H1 (cell line): ENCODE measurements at regions not wholly inside any gene's neighbourhood (a gene's known extent, or its start where the extent isn't known, plus 50 kb on each side); places are given as distances from the start of the nearest gene placed in this dataset.

Experiments used
- CTCF ChIA-PET: fragments of 300-600 bp; sonication (Branson Sonifier 250); formaldehyde crosslinking; loops from one replicate; lab custom pipeline; 2021; ENCODE audit not compliant: partially characterized antibody; lab: Charles Lee
- POLR2A ChIA-PET: fragments of 300-600 bp; sonication (Branson Sonifier 250); formaldehyde crosslinking; loops from one replicate; lab custom pipeline; 2021; ENCODE audit warnings: inconsistent platforms; ENCODE audit not compliant: partially characterized antibody; lab: Charles Lee
- DNase-seq, 2 experiments: peaks; one replicate each; pipeline versions ENCODE4 v3.0.0 to v3.0.0-alpha.2; 2010 to 2022; ENCODE audit warnings: low spot score in 2 of 2, low read depth in 1 of 2, mixed read lengths in 1 of 2
- FAIRE-seq: peaks from 2 replicates; lab custom pipeline; 2011; peaks lifted over from hg19 to GRCh38; lab: Jason Lieb, UNC
- H2AFZ ChIP-seq: 2 replicates; pipeline ENCODE4 v1.8.1; 2012; ENCODE audit warnings: low read length, inconsistent platforms
- H2AK5ac ChIP-seq: 2 replicates; pipeline ENCODE4 v1.6.1; 2013; ENCODE audit warnings: low read depth, low read length
- H2BK120ac ChIP-seq: replicated peaks from 2 replicates; pipeline ENCODE3; 2013; ENCODE audit warnings: low read depth, low read length, inconsistent platforms
- H2BK12ac ChIP-seq: 2 replicates; pipeline ENCODE4 v1.6.1; 2013; ENCODE audit warnings: low read depth, low read length
- H2BK15ac ChIP-seq: 2 replicates; pipeline ENCODE4 v1.6.1; 2013; ENCODE audit warnings: low read length
- H2BK20ac ChIP-seq: 2 replicates; pipeline ENCODE4 v1.6.1; 2013; ENCODE audit warnings: low read length
- H2BK5ac ChIP-seq: 2 replicates; pipeline ENCODE4 v1.6.1; 2013; ENCODE audit warnings: low read depth, low read length
- H3K14ac ChIP-seq: 2 replicates; pipeline ENCODE4 v1.6.1; 2013; ENCODE audit warnings: inconsistent platforms; ENCODE audit not compliant: insufficient read length
- H3K18ac ChIP-seq: 2 replicates; pipeline ENCODE4 v1.6.1; 2013; ENCODE audit warnings: low read length; ENCODE audit errors: extremely low read depth
- H3K23ac ChIP-seq: 2 replicates; pipeline ENCODE4 v1.6.1; 2013; ENCODE audit warnings: inconsistent platforms; ENCODE audit not compliant: insufficient read length
- H3K23me2 ChIP-seq: 2 replicates; pipeline ENCODE4 v1.6.1; 2013; ENCODE audit warnings: low read depth, low read length
- H3K27ac ChIP-seq: 2 replicates; pipeline ENCODE4 v1.6.1; 2011; ENCODE audit warnings: low read depth, low read length, inconsistent platforms
- H3K27me3 ChIP-seq, 4 experiments: replicated peaks in 1 of 4; 1 replicate in 1 of 4; 2 replicates in 3 of 4; pipeline versions ENCODE4 v1.6.1 to v1.8.1; 2011 to 2013; ENCODE audit warnings: low read length in 3 of 4, mild to moderate bottlenecking in 3 of 4, inconsistent platforms in 2 of 4, mixed read lengths in 2 of 4, moderate library complexity in 1 of 4; ENCODE audit not compliant: control insufficient read depth in 3 of 4, insufficient read depth in 3 of 4; ENCODE audit errors: extremely low read depth in 1 of 4
- H3K36me3 ChIP-seq, 4 experiments: 2 replicates each; pipeline versions ENCODE4 v1.6.1 to v1.8.1; 2011 to 2013; ENCODE audit warnings: mild to moderate bottlenecking in 4 of 4, low read length in 3 of 4, moderate library complexity in 2 of 4, control low read depth in 1 of 4, inconsistent platforms in 1 of 4; ENCODE audit not compliant: insufficient read depth in 4 of 4, control insufficient read depth in 2 of 4
- H3K4ac ChIP-seq: replicated peaks from 2 replicates; pipeline ENCODE3; 2013; ENCODE audit warnings: low read length, low read depth, mixed read lengths, inconsistent platforms; ENCODE audit not compliant: insufficient read length
- H3K4me1 ChIP-seq, 4 experiments: replicated peaks in 1 of 4; 1 replicate in 1 of 4; 2 replicates in 3 of 4; pipeline versions ENCODE4 v1.6.1 to v1.8.1; 2011 to 2013; ENCODE audit warnings: low read length in 3 of 4, inconsistent platforms in 2 of 4, mixed read lengths in 1 of 4; ENCODE audit not compliant: insufficient read depth in 4 of 4, control insufficient read depth in 3 of 4
- H3K4me2 ChIP-seq, 2 experiments: 2 replicates each; pipeline versions ENCODE4 v1.6.1 to v1.8.1; 2011 to 2013; ENCODE audit warnings: low read depth in 2 of 2, low read length in 2 of 2, control low read depth in 1 of 2, inconsistent platforms in 1 of 2, mild to moderate bottlenecking in 1 of 2; ENCODE audit not compliant: insufficient read depth in 1 of 2
- H3K4me3 ChIP-seq, 4 experiments: fragments of 200-600, 300-600 bp in 1 of 4; sonication (generic), shearing (Covaris generic), sonication (Bioruptor Twin) in 1 of 4; 2 replicates each; pipeline versions ENCODE4 v1.5.1 to v1.8.1; 2011 to 2016; ENCODE audit warnings: low read length in 4 of 4, low read depth in 3 of 4, control low read depth in 2 of 4, inconsistent platforms in 2 of 4, mild to moderate bottlenecking in 2 of 4, mixed read lengths in 1 of 4, moderate library complexity in 1 of 4; ENCODE audit not compliant: insufficient read depth in 2 of 4; ENCODE audit errors: extremely low read depth in 1 of 4
- H3K56ac ChIP-seq: replicated peaks from 2 replicates; pipeline ENCODE3; 2013; ENCODE audit warnings: low read depth, mild to moderate bottlenecking, mixed read lengths, low read length, inconsistent platforms; ENCODE audit not compliant: insufficient read length
- H3K79me1 ChIP-seq: 2 replicates; pipeline ENCODE4 v1.6.1; 2013; ENCODE audit warnings: low read depth, low read length, control low read depth
- H3K79me2 ChIP-seq, 2 experiments: 2 replicates each; pipeline versions ENCODE4 v1.6.1 to v1.8.1; 2012 to 2013; ENCODE audit warnings: low read length in 2 of 2, mild to moderate bottlenecking in 2 of 2, inconsistent platforms in 1 of 2; ENCODE audit not compliant: insufficient read depth in 2 of 2, control insufficient read depth in 1 of 2
- H3K9ac ChIP-seq, 4 experiments: replicated peaks in 1 of 4; 1 replicate in 1 of 4; 2 replicates in 3 of 4; pipeline versions ENCODE4 v1.6.1 to v1.8.1; 2011 to 2013; ENCODE audit warnings: low read depth in 3 of 4, low read length in 3 of 4, control low read depth in 2 of 4, mild to moderate bottlenecking in 2 of 4, moderate library complexity in 2 of 4, inconsistent platforms in 1 of 4; ENCODE audit errors: extremely low read depth in 1 of 4
- H3K9me3 ChIP-seq, 2 experiments: 2 replicates each; pipeline versions ENCODE4 v1.6.1 to v1.8.1; 2012 to 2013; ENCODE audit warnings: mild to moderate bottlenecking in 2 of 2, moderate library complexity in 2 of 2, control low read depth in 1 of 2, inconsistent platforms in 1 of 2, low read depth in 1 of 2, low read length in 1 of 2, mixed read lengths in 1 of 2; ENCODE audit not compliant: insufficient read depth in 2 of 2
- H4K20me1 ChIP-seq, 2 experiments: replicated peaks in 1 of 2; 2 replicates each; pipeline versions ENCODE3 to v1.8.1; 2011 to 2013; ENCODE audit warnings: inconsistent platforms in 2 of 2, low read length in 2 of 2, mild to moderate bottlenecking in 1 of 2; ENCODE audit not compliant: insufficient read depth in 2 of 2, control insufficient read depth in 1 of 2
- H4K5ac ChIP-seq: 2 replicates; pipeline ENCODE4 v1.6.1; 2013; ENCODE audit warnings: low read length, low read depth, mixed read lengths, inconsistent platforms; ENCODE audit not compliant: insufficient read length
- H4K8ac ChIP-seq: 2 replicates; pipeline ENCODE4 v1.8.0; 2013; ENCODE audit warnings: mild to moderate bottlenecking, moderate library complexity, low read length, inconsistent platforms; ENCODE audit not compliant: insufficient read depth; ENCODE audit errors: extremely low read depth
- H4K91ac ChIP-seq: replicated peaks from 2 replicates; pipeline ENCODE3; 2013; ENCODE audit warnings: low read length, mixed read lengths, inconsistent platforms; ENCODE audit not compliant: insufficient read length
- BCL11A ChIP-seq, 2 experiments: IDR thresholded peaks; one replicate each; pipeline ENCODE4 v1.6.1; 2011; ENCODE audit warnings: low read depth in 2 of 2, low read length in 2 of 2, mild to moderate bottlenecking in 2 of 2
- EGR1 ChIP-seq: IDR thresholded peaks from 2 replicates; pipeline ENCODE4 v1.6.1; 2011; ENCODE audit warnings: low read depth, low read length, borderline replicate concordance
- EZH2 ChIP-seq: fragments of 200-600 bp; sonication (generic); IDR thresholded peaks from 2 replicates; pipeline ENCODE4 v1.7.1; 2012; ENCODE audit warnings: low read depth, mild to moderate bottlenecking, moderate library complexity, low read length, inconsistent platforms; ENCODE audit not compliant: severe bottlenecking
- GABPA ChIP-seq: IDR thresholded peaks from 2 replicates; pipeline ENCODE4 v1.6.1; 2011; ENCODE audit warnings: mild to moderate bottlenecking, low read length, moderate library complexity, borderline replicate concordance; ENCODE audit not compliant: insufficient read depth
- HDAC2 ChIP-seq, 2 experiments: fragments of 300-600 bp in 1 of 2; sonication (generic) in 1 of 2; IDR thresholded peaks; 2 replicates each; pipeline ENCODE4 v1.6.1; 2011 to 2012; ENCODE audit warnings: low read depth in 2 of 2, low read length in 2 of 2, mild to moderate bottlenecking in 2 of 2, moderate library complexity in 2 of 2, borderline replicate concordance in 1 of 2, inconsistent platforms in 1 of 2
- NRF1 ChIP-seq: IDR thresholded peaks from 2 replicates; pipeline ENCODE4 v1.6.1; 2011; ENCODE audit warnings: mild to moderate bottlenecking, low read depth, low read length, improper control_type of control experiment
- TAF1 ChIP-seq: IDR thresholded peaks from 2 replicates; pipeline ENCODE4 v1.6.1; 2011; ENCODE audit warnings: mild to moderate bottlenecking, low read depth, low read length
- TCF12 ChIP-seq: IDR thresholded peaks from 2 replicates; pipeline ENCODE4 v1.6.1; 2011; ENCODE audit warnings: low read depth, mild to moderate bottlenecking, low read length
- WGBS, 2 experiments: shearing (Covaris generic) in 1 of 2; methylation state at CpG; one replicate each; pipeline versions ENCODE4 v1.1.6 to v1.1.7; 2013 to 2015; ENCODE audit warnings: low lambda C conversion rate in 2 of 2, mixed read lengths in 2 of 2, inconsistent platforms in 1 of 2, low coverage in 1 of 2, missing lambda C conversion rate in 1 of 2; ENCODE audit not compliant: insufficient replicate concordance in 2 of 2, insufficient coverage in 1 of 2, insufficient read length in 1 of 2; ENCODE audit errors: extremely low coverage in 1 of 2, missing lambda C conversion rate in 1 of 2; 5-methylcytosine and 5-hydroxymethylcytosine counted together

GRCh38 chr9:135029463-135029862 is 58.0 kb upstream of the OLFM1 start:
- no peaks in the 10 kb centered on the region for H3K27me3 ChIP-seq
- DNase-seq (no peak), FAIRE-seq (no peak)
- H4K8ac ChIP-seq: no peak overlapping the region
- no peaks in the 10 kb centered on the region for H3K23me2 ChIP-seq
- ChIA-PET POLR2A (no interaction called here), CTCF (interaction anchor here (1.0 to 1.8 kb wide), 3 partner anchors 10 to 250 kb away, joined by 3 to 8 read pairs (median 3); no protein-coding TSS in a partner anchor)
- no peaks in the 10 kb centered on the region for H3K79me2 ChIP-seq
- H3K4me1 ChIP-seq: peaks cover 0 to 2% (median 0%) of the 10 kb centered on the region in 4 experiments; a peak in 1 of 7 replicates
- no peak overlapping the region for H3K4ac ChIP-seq
- no peaks in the 10 kb centered on the region for H4K20me1 ChIP-seq
- no peak overlapping the region for H3K23ac ChIP-seq
- no peak overlapping the region for H2BK120ac ChIP-seq
- no peak overlapping the region for H2BK5ac ChIP-seq
- H2AK5ac ChIP-seq: no peak overlapping the region
- H4K91ac ChIP-seq: no peak overlapping the region
- no peaks in the 10 kb centered on the region for H3K79me1 ChIP-seq
- H3K27ac ChIP-seq: no peak overlapping the region
- H3K4me3 ChIP-seq: no peak overlapping the region
- H4K5ac ChIP-seq: no peak overlapping the region
- H3K9me3 ChIP-seq: no peaks in the 10 kb centered on the region
- H3K18ac ChIP-seq: no peak overlapping the region
- no peak overlapping the region for H3K14ac ChIP-seq
- no peaks in the 10 kb centered on the region for H3K36me3 ChIP-seq
- no peak overlapping the region for H2BK15ac ChIP-seq
- H2BK12ac ChIP-seq: no peak overlapping the region; the same call in 1 of the 2 replicates
- H3K56ac ChIP-seq: no peak overlapping the region
- H2BK20ac ChIP-seq: no peak overlapping the region
- H2AFZ ChIP-seq: no peak overlapping the region
- WGBS, 2 experiments: 92% methylated on average over 13 of the region's 13 CpGs; no CpG with 5 or more reads in 1 of the 2 experiments
- no peak overlapping the region for H3K4me2 ChIP-seq
- H3K9ac ChIP-seq: no peak overlapping the region
- TF ChIP-seq EZH2: no peak
- TF ChIP-seq TCF12: no peak
- TF ChIP-seq NRF1: no peak
- no peak for TF ChIP-seq EGR1
- no peak for TF ChIP-seq GABPA
- no peak for TF ChIP-seq HDAC2 (IDR thresholded peaks at IDR 0.05; ENCODE audit: borderline replicate concordance in 1 of 2, low read depth in 2 of 2, low read length in 2 of 2)
- no peak for TF ChIP-seq BCL11A (IDR thresholded peaks at IDR 0.05; ENCODE audit: low read depth in 2 of 2, low read length in 2 of 2)
- no peak for TF ChIP-seq TAF1
